GM19452 (cell line): ENCODE measurements at regions not wholly inside any gene's neighbourhood (a gene's known extent, or its start where the extent isn't known, plus 50 kb on each side); places are given as distances from the start of the nearest gene placed in this dataset.

Experiments used
- ATAC-seq: cut with Tn5 transposase; IDR thresholded peaks from one replicate; pipeline ENCODE4 v1.9.1; 2021; ENCODE audit not compliant: unreplicated experiment

DNA sequence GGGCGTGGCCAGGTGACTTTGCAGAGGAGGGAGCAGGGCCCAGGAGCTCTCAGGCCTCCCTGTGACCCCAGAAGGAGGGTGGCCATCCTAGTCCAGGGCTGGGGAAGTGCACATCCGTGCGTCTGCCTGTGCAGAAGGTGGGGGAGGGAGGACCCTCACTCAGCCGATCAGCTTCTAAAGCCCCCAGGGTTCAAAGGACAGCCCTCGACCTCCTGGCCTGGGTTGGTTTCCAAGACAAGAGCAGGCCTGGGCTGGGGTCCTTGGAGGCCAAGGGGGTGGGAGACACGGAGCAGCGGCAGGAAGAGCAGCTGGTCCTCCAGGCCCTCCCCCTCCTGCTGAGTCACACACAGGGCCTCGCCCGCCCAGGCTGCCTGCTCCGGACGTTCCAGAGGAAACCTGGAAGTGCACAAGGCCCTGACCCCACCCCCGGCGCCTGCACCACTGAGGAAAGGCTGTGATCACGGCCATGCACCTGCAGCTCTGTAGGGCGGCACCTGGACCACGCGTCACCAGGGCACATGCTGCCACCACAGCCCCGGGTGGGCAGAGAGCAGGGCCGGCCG is 67.1 kb upstream of the ZNF469 start:
- ATAC-seq: no peak

DNA sequence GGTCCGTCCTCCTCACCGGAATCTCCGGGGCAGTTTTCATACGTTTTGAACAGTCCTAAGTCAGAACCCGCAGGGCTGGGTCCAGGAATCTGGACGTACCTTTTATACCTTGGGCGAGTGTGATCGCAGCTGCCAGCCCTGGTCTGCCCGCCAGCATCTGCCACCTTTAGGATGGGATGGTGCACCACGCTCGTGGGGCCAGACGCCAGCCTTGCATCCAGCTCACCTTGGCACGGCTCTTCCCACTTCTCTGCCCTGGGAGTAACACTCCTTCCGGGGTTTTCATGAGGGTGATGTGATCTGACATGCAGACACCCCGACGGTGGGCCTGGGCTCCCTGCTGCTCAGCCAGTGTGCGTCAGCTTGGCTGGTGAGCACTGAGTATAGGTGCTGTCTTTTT is 66.6 kb upstream of the ZNF469 start:
- no peak for ATAC-seq

DNA sequence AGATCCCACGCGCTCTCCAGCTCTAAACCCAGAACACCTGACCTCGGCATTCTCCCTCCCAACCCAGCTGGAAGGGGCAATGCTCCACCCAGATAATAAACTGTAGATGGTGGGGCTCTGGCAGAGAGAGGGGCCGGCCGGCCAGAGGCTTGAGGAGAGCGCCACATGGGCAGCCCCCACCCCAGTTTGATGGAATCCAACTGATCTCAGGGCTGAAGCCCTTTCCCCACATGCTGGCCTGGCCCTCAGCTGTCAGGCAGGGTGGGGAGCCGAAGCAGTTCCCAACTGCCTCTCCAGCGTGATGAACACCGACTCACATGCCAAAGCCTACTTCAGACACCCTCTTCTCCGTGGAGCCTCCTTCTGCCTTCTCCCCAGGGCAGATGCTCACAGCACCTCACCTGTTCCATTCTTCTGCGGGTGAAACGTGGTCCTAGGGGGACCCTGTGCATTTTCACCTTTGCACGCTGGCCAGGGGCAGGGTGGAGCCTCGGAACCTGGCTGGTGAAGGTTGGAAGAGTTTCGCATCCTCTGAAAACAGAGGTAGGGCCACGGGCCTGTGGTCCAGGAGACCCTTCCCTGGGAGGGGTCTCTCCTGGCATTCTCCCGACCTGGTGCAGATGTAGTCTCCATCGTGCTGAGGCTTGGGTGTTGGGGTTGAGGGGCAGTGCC is 65.7 kb upstream of the ZNF469 start:
- no peak for ATAC-seq

DNA sequence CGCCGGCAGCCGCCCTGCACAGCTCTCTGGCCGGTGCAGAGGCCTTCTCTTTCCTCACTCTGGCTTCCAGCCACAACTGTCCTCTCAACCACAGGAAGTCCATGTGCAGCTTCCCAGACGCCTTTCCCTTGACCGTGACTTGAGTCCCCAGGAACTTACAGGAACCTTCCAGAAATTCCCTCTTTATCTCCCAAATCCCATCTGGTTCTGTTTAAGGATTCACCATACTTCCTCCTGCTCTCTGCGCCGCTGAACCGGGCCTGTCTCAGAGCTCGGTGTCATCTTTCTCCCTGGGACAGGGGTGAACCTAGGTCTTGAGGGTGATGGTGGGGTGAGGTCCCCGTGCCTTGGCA is 65.2 kb upstream of the ZNF469 start:
- no peak for ATAC-seq

DNA sequence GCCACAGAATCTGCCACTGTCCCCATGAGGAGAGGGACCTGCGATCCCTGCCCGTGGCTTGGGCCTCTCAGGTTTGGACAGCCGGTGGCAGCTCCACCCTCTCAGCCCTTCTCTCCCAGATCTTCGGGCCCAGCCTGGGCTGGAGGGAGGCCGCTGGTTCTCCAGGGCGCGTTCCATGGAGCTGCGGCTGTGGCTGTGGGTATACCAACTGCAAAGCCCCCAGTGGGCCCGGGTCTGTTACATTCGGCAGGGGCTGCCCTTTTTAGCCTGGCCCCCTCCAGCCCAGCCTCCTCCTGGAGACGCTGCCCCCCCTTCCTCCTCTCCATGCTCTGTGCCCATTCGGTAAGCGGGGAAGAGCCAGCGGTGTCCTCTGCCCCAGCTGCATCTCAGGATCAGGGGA is 64.7 kb upstream of the ZNF469 start:
- no peak for ATAC-seq

DNA sequence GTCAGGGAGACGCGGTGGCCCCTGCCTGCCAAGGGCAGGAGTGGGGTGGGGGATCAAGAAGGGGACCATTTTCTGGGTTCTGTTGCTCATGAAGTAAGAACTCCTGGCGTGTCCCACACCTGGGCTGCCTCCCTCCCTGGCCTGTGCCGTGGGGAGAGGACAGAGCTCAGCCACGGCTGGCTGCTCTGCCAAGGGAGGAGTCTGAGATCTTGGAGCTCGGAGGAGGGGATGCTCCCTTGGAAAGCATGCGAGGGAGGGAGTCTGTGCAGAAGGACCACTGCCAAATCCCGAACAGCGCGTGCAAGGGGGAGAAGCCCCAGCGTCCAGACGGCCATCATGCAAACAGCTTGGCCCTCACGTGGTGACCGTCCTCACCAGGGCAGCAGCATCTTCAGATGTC is 64.2 kb upstream of the ZNF469 start:
- no peak for ATAC-seq

DNA sequence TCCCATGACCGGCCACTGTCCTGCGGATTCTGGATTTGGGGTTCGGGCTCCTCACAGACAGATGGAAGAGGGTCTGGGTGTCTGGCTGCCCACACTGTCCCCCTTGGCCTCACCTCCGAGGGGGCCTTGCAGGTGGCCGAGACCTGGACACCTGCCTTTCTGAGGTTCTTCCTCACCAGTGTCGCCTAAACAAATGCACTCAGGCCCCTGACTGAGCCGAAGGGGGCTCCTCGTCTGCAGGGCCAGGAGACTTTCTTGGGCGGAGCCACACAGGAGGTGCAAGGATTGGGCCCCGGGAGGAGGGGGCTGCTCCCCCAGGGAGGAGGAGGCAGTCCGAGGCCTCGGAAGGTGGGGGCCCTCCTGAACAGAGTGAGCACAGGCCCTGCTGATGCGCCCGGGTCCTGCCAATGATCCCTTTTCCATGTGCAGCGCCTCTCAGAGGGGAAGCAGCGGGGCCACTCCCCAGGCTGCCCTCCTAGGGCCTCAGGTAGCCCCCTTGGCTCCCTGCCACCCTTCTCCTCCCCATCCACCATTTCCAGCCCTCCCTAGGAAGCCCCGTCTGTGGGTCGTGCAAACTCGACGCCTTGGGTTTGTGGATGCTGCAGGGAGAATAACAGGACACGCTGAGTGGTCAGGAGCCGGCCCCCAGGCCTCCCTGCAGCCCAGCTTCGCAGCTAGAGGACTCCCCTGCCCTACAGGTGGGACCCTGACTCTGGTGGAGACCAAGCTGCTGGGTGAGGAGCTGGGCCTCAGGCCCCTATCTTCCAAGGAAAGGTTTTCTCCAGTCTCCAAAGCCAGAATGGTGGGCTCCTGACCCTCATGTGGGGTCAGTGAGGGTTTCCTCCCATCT is 63.4 kb upstream of the ZNF469 start:
- no peak for ATAC-seq

DNA sequence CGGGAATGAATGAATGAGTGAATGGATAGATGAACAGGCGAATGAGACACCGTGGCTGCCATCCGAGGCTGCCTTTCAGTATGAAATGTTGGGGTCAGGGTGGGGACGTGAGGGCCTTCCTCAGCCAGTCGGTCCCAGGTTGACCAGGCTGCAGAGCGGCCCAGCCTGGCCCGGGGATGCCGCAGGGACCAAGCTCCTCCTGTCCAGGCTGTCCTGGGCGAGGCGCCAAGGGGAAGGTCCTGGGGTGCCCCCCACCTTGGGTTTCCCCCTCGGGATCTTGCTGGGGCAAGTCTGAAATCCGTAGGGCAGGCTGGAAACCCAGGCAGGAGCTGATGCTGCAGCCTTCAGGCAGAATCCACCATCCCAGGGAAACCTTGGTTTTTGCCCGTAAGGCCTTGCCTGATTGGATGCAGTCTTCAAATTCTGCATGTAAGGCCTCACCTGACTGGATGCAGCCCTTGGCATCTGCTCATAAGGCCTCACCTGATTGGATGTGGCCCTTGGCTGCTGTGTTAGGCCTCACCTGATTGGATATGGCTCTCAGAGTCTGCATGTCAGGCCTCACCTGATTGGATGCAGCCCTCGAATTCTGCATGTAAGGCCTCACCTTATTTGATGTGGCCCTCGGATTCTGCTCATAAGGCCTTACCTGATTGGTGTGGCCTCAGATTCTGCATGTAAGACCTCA is 61.7 kb upstream of the ZNF469 start:
- no peak for ATAC-seq

DNA sequence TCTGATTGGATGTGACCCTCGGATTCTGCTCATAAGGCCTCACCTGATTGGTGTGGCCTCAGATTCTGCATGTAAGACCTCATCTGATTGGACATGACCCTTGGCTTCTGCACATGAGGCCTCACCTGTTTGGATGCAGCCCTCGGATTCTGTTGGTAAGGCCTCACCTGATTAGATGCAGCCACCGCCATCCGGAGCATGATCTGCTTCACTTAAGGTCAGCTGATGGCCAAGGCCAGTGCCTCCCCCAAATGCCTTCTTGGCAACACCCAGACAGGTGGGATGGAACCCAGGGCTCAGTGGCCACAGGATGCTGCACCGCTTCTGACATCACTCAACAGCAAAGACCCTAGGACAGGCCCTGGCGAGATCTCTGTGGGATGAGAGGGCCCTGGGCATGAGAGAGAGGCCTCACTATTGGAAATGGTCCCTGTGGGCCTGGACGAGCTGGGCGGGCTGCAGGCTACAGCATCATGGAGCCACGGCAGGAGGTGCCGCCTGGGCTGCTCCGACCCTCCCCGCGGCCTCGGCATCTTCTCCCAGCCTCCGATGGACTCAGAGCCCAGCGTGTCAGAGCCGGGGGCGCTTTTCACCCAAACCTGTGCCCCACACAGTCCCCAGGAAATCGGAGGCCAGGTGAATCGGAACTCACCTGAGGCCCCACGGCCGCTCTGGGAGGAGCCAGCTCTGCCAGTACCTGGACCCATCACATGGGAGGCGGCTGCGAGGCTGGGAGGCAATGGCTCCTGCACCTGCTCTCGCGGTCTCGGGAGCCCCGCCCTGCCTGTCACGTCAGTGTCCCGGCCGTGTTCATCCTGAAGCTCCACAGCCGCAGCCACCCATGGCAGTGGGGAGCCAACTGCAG is 60.9 kb upstream of the ZNF469 start:
- ATAC-seq: no peak

DNA sequence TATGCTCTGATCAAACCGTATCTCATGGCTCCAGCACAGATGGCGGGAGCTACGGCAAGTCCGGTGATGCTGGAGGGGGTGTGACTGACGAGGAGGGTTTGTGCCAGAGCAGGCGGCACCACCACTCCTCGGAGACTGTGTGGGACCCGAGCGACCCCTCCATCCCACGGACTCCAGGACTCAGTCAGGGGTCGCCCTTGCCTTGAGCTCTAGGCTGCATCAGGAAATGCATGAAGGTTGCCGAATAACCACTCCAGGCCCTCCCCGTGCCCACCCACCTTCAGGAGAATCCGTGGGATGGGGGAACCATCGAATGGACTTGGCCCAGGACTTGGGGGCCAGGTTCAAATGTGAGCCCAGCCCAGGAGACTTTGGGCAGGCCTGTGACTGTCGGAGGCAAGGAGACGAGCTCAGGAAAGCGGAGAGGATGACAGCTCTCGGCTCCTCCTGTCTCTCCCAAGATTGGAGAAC is 60.2 kb upstream of the ZNF469 start:
- no peak for ATAC-seq

DNA sequence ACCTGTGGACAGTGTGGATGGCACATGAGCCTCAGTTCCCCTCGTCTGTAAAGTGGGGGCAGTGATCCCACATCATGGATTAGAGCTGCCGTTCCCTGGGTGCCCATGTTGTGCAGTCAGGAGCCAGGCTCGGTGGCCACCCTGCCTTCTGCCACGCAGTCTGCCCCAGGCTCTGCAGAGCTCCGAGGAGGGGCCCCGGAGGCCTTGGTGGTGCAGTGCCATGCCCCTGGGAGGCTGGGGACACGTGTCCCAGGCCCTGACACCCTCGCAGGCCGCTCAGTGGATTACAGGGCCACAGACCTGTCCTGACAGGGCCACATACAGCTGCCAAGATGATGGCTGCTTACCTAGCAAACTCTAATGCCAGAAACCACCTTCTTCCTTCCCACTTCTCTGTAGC is 59.7 kb upstream of the ZNF469 start:
- no peak for ATAC-seq

DNA sequence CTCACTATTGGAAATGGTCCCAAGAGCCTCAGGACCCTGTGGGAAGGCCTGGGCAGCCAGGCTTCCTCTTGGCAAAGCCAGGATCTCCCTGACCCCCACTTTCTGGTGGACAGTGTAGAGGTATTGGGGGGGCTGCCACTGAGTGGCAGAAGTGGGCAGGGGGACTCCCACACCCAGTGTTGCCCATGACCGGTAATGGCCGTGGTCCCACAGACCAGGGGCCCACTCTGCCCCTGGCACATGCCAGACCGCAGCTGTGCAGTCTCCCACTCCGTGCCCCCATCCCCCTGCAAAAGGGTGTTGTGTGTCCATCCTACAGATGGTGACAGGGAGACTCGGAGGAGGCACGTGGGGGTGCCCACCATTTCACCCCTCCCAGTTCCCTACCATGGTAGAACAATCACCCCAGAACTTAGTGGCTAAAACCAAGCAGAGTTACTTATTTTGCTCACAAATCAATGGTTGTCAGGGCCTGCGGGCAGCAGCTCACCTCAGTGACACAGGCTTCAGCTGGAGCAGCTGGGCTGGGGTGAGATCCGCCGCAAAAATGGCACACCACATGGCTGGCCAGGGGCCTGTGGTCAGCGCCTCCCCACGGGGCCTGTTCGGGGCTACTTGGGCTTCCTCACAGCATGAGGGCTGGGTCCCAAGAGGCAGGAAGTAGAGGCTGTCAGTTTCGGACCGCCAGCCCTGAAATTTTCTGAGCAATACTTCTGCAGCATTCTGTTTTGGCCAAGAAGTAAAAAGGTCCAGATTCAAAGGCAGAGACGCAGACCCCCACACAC is 59.0 kb upstream of the ZNF469 start:
- ATAC-seq: no peak

DNA sequence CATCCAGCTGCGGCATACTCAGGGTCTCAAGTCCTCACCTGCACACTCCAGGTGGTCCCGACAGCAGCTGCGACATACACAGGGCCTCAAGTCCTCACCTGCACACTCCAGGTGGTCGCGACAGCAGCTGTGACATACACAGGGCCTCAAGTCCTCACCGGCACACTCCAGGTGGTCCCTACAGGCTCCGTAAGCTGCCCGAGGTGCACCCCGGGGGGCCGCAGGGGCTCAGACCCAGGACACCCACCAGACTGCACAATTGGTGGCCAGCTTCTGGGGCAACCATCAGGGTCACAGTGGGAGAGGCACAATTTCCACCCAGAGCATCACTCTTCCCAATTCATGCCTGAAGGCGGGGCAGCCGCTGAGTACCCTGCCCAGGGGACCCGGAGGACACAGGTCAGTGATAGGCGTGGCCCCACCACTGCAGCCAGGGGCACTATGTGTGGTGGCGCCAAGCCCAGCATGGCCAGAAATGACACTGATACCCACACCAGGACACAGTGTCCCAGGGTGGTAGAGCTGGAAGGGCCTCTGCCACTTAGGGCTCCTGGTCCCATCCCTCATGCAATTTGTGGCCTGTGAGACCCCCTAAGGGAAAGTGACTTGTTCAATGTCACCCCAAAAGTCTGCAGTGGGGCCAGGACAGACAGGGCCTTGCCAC is 57.5 kb upstream of the ZNF469 start:
- ATAC-seq: no peak

DNA sequence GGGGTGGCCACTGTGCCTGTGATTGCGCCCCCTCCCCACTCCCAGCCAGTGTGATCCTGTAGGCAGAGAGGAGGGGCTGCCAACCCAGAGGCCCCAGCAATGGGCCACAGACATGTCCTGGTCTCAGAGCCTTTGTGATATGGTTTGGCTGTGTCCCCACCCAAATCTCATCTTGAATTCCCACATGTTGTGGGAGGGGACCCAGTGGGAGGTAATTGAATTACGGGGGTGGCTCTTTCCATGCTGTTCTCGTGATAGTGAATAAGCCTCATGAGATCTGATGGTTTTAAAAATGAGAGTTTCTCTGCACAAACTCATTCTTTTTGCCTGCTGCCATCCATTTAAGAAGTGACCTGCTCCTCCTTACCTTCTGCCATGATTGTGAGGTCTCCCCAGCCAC is 56.8 kb upstream of the ZNF469 start:
- ATAC-seq: no peak

DNA sequence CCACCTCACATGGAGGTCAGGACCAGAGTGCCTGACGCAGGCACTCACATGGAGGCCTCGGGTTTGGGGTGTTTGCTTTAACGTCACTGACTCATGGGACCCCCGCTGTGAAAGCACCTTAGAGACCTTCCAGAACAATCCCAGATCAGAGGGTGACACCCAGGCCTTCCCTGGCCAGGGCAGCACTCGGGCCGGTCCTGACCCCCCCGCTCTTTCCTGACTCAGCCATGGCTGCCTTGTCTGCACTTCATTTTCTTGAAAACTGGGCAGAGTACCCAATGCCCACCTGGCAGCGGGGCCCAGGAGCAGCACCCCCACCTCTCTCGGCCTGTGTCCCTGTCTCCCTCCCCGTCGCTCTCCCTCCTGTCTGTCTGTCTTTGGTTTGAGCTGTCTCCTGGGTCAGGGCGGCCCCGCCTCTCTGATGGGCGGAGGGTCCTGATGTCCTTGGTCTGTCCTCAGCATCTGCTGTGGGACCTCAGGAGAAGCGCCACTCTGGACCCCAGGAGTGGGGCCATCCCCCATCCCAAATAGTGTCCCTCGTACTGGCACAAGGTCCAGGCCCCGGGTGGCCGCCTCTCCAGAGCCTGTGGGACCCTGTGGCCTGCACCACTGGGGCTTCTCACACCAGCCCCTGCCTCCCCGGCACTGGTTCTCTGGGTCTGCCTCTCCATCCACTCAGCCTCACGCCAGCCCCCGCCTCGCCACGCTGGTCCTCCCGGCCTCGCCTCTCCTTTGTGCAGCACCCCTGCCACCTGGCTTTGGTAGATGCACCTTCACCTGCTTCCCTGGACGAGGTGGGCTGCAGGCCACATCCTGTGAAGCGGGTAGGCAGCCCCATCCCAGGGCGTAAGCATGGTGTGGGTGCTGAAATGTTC is 55.9 kb upstream of the ZNF469 start:
- ATAC-seq: no peak

DNA sequence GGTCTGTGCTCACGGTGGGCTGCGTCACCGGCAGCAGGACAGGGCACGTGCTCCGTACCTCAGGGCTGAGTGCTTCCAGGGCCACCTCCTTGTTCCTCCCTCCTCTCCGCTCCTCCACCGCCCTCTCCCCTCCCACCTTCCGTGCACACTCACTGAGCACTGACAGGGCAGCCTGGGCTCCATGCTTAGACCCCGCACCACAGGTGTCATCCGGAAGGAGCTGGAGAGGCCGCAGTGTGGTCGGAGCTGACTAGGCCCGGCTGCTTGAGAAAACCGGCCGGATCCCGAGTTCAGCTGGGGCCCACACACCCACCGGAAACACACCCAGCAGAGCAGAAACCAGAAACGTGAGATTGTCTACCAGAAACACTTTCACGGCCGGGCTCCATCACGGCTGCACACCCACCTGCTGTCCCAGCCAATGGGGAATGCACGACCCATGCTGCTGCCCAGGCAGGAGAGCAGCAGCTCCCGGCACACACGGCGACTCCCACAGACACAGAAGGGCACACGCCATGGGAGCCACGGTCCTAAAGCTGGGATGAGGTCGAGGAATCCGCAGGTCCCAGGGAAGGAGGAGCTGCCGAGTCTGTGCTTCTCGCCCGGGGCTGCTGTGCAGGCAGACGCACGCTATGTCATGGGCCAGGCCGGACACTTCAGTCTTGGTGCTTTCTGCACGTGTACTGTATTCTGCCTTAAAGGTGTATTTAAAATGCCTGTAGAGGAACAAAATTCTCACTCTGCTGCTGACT is 55.0 kb upstream of the ZNF469 start:
- no peak for ATAC-seq

DNA sequence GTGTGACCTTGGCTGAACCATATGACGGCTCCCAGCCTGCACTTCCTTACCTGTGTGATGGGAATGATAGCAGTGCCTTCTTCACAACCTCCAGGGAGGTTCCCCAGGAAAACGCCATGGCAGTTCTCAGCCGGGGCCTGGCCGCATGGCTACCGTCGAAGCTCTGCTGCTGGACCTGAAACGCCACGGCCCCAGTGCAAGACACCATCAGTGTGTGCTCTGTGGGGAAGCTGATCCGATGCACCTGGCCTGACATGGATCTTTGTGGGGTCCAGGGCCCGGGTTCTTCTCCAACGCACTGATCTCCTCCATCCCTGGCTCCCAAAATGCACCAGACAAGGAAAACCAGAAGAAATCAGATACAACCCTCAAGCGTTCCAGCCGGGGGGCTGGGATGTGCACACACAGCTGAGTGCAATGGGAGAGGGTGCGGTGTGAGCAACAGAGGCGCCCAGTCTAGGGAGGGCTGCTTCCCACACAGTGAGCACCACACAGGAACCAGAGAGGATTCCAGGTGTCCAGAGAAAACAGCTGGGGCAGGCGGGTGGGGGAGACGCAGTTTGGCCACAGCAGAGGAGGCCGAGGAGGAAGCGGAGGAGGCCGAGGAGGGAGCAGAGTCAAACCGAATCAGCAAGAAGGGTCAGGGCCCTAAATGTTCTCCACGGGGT is 54.3 kb upstream of the ZNF469 start:
- ATAC-seq: no peak
